ENCODE measurements at regions not wholly inside any gene's neighbourhood (a gene's known extent, or its start where the extent isn't known, plus 50 kb on each side); places are given as distances from the start of the nearest gene placed in this dataset.

DNA sequence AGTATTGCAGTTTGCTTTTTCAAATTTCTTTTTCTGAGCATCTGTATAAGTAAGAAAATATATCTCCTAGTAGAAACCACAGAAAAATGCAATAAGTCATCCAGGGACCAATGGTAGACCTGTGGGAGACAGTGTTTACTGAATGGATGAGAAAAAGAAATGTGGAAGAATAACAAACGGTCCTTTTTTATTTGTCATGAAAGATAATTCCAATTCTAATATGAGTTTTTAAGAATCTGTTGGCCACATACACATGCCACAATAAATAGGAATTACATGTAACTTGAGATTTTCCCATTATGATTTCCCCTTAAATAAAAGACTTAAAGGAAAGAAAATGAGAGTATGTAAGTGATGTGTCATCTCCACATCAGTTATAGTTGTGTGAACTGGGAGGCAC lies 107.7 kb upstream of the RAB27B start:
- no peaks in the 10 kb centered on the region for H3K27me3 Mint-ChIP-seq (ENCODE audit: insufficient read depth, unreplicated experiment)
- ChIA-PET POLR2A (no interaction called here), CTCF (no interaction called here)
- no peaks in the 10 kb centered on the region for H3K9me3 Mint-ChIP-seq (ENCODE audit: unreplicated experiment)
- H3K36me3 Mint-ChIP-seq (ENCODE audit: insufficient read depth, unreplicated experiment), result no peaks in the 10 kb centered on the region
- no TSS peak for BruUV-seq (replicated peaks)
- no peak for DNase-seq (ENCODE audit: unreplicated experiment)
- no peak overlapping the region for H3K4me3 Mint-ChIP-seq (ENCODE audit: unreplicated experiment)
- intact Hi-C loops (cut with micrococcal nuclease), result no loop called here
- H3K4me1 Mint-ChIP-seq (ENCODE audit: insufficient read depth, unreplicated experiment), result no peaks in the 10 kb centered on the region
- H3K27ac Mint-ChIP-seq (ENCODE audit: low read depth, unreplicated experiment), result no peak overlapping the region
- TF ChIP-seq, protein P1, sequence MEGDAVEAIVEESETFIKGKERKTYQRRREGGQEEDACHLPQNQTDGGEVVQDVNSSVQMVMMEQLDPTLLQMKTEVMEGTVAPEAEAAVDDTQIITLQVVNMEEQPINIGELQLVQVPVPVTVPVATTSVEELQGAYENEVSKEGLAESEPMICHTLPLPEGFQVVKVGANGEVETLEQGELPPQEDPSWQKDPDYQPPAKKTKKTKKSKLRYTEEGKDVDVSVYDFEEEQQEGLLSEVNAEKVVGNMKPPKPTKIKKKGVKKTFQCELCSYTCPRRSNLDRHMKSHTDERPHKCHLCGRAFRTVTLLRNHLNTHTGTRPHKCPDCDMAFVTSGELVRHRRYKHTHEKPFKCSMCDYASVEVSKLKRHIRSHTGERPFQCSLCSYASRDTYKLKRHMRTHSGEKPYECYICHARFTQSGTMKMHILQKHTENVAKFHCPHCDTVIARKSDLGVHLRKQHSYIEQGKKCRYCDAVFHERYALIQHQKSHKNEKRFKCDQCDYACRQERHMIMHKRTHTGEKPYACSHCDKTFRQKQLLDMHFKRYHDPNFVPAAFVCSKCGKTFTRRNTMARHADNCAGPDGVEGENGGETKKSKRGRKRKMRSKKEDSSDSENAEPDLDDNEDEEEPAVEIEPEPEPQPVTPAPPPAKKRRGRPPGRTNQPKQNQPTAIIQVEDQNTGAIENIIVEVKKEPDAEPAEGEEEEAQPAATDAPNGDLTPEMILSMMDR (IDR thresholded peaks at IDR 0.05; ENCODE audit: unreplicated experiment), result no peak

DNA sequence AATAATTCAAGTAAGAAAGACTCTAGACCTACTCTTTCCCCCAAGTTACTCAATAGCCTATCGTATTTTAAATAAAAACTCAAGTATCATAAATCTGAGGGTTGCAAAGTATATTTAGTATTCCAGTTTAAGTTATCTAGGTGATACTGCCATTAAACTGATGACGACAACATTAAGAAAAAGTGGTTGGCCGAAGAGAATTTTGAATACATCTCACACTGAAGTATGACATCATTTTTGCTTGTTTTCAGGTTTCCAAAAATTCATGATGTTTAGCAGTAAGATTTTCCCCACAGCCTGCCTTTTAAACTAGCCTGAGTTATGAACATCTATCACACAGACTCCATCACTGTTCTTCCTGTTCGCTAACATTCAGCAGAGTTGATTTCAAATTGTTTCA lies 102.1 kb upstream of the RAB27B start:
- Mint-ChIP-seq H3K4me3 (ENCODE audit: unreplicated experiment) (no peak overlapping the region), H3K36me3 (ENCODE audit: insufficient read depth, unreplicated experiment) (peaks cover 6% of the 10 kb centered on the region), H3K9me3 (ENCODE audit: unreplicated experiment) (no peaks in the 10 kb centered on the region), H3K27ac (ENCODE audit: low read depth, unreplicated experiment) (no peak overlapping the region), H3K27me3 (ENCODE audit: insufficient read depth, unreplicated experiment) (no peaks in the 10 kb centered on the region), H3K4me1 (ENCODE audit: insufficient read depth, unreplicated experiment) (no peaks in the 10 kb centered on the region)
- no peak for DNase-seq (ENCODE audit: unreplicated experiment)
- TF ChIP-seq, protein P1 (IDR thresholded peaks at IDR 0.05; ENCODE audit: unreplicated experiment), result no peak
- no TSS peak for BruUV-seq (replicated peaks)
- POLR2A ChIA-PET, result interaction anchor here (0.7 kb wide), 1 partner anchor 361 kb away, joined by 3 read pairs; no protein-coding TSS in a partner anchor
- CTCF ChIA-PET, result no interaction called here
- intact Hi-C loops (cut with micrococcal nuclease), result no loop called here

DNA sequence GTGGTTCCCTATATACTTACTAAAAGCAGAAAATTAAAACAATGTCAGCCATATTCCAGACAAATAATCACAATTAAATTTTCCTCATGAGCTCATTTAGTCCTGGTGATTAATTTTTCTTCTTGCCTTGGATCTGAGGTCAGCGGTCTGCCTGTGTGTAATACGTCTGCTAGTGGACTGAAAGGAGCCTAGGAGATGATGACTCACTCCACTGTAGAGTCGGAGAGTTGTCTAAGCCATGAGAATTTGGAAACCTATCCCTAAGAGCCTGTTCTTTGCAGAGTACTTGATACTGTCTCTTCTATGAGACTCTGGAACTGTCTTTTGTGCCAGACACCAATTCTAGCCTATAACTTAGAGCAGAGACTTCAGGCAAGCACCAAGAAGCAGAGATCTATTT lies 94.2 kb upstream of the RAB27B start:
- TF ChIP-seq, protein P1 (IDR thresholded peaks at IDR 0.05; ENCODE audit: unreplicated experiment), result no peak
- ChIA-PET CTCF (no interaction called here), POLR2A (interaction anchor here (0.7 to 2.9 kb wide), 9 partner anchors 9 to 96 kb away, joined by 3 to 15 read pairs (median 4); partner anchors contain the start of gene RAB27B)
- no peak overlapping the region for H3K4me3 Mint-ChIP-seq (ENCODE audit: unreplicated experiment)
- peaks cover 15% of the 10 kb centered on the region for H3K4me1 Mint-ChIP-seq (ENCODE audit: insufficient read depth, unreplicated experiment)
- BruUV-seq (replicated peaks), result no TSS peak
- intact Hi-C loops (cut with micrococcal nuclease), result loop anchor here (5.0 kb wide), 1 partner anchor 93 kb away; the partner anchor contains the start of gene RAB27B
- peak; percentile 91 for DNase-seq (ENCODE audit: unreplicated experiment)
- peak overlapping the region; percentile 61 for H3K27ac Mint-ChIP-seq (ENCODE audit: low read depth, unreplicated experiment)
- no peaks in the 10 kb centered on the region for H3K27me3 Mint-ChIP-seq (ENCODE audit: insufficient read depth, unreplicated experiment)
- H3K36me3 Mint-ChIP-seq (ENCODE audit: insufficient read depth, unreplicated experiment), result no peaks in the 10 kb centered on the region
- H3K9me3 Mint-ChIP-seq (ENCODE audit: unreplicated experiment), result no peaks in the 10 kb centered on the region

DNA sequence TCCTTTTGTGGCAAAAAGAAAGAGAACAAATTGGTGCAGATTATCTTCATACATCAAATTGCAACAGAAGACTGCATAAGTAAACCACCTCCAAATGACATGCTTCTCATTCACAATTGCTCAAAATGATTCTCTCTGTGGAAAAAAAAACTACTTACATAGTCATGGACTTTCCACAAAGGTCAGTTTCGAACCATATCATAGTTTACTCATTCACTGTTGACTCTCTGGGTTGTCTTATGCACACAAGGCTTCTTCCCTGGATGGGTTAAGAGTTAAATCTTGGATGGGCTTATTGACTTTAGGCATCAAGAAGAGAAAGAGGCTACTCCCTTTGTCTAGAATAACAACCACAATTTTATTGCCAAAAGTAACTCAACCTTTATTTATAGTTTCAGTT lies 91.3 kb upstream of the RAB27B start:
- ChIA-PET POLR2A (interaction anchor here (0.7 kb wide), 1 partner anchor 53 kb away, joined by 3 read pairs; no protein-coding TSS in a partner anchor), CTCF (interaction anchor here (0.6 to 1.2 kb wide), 4 partner anchors 22 to 94 kb away, joined by 3 to 4 read pairs (median 4); no protein-coding TSS in a partner anchor)
- Mint-ChIP-seq H3K4me3 (ENCODE audit: unreplicated experiment) (no peak overlapping the region), H3K4me1 (ENCODE audit: insufficient read depth, unreplicated experiment) (peaks cover 31% of the 10 kb centered on the region), H3K27me3 (ENCODE audit: insufficient read depth, unreplicated experiment) (no peaks in the 10 kb centered on the region), H3K27ac (ENCODE audit: low read depth, unreplicated experiment) (no peak overlapping the region), H3K9me3 (ENCODE audit: unreplicated experiment) (no peaks in the 10 kb centered on the region), H3K36me3 (ENCODE audit: insufficient read depth, unreplicated experiment) (no peaks in the 10 kb centered on the region)
- no peak for DNase-seq (ENCODE audit: unreplicated experiment)
- no TSS peak for BruUV-seq (replicated peaks)
- intact Hi-C loops (cut with micrococcal nuclease), result no loop called here
- TF ChIP-seq, protein P1 (IDR thresholded peaks at IDR 0.05; ENCODE audit: unreplicated experiment), result no peak

All from MCF 10A (cell line).